Stimulated activated CD8-positive, alpha-beta memory T cell treated with anti-CD3 and anti-CD28 coated beads, Interleukin-15, amount 100 ng/mL, for 24 hours (primary cell): ENCODE measurements at regions not wholly inside any gene's neighbourhood (a gene's known extent, or its start where the extent isn't known, plus 50 kb on each side); places are given as distances from the start of the nearest gene placed in this dataset.

Experiments used
- DNase-seq: peaks from one replicate; pipeline ENCODE4 v3.0.0-alpha.2; 2020; ENCODE audit warnings: low read depth

DNA sequence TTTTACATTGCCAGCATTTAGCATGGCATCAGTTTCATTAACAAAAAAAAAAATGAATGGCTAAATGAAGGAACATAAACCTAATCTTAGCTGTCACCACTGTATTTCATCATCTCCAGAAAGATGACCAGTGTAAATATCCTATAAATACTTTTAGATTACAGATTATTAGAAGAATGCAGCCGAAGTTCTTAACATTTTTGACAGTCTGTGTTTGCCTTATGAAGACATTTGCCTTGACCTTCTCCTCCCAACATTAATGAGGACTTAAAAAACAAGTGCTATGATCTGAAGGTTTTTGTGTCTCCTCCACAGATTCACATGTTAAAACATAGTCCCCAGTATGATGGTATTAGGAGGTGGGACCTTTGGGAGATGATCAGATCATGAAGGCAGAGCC lies 253.0 kb downstream of the SNAPC1 start:
- DNase-seq, result no peak

DNA sequence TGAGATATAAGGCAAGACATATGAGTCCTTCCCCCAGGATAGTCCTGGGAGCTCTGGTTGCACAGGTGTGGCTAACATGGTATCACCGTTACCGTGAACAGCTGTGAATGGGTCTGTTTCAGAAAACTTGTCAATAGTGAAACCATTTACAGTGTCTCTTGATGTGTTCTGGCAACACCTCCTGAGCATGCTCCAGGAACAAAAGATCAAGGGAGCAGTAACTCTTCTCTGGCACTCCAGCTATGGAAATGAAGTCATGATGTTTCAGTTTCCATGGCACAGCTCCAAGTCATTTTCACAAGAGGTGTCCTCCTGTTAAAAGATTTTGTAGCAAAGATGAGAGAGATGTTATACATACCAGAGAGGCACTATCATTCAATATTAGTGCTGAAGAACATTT lies 253.7 kb downstream of the SNAPC1 start:
- no peak for DNase-seq

DNA sequence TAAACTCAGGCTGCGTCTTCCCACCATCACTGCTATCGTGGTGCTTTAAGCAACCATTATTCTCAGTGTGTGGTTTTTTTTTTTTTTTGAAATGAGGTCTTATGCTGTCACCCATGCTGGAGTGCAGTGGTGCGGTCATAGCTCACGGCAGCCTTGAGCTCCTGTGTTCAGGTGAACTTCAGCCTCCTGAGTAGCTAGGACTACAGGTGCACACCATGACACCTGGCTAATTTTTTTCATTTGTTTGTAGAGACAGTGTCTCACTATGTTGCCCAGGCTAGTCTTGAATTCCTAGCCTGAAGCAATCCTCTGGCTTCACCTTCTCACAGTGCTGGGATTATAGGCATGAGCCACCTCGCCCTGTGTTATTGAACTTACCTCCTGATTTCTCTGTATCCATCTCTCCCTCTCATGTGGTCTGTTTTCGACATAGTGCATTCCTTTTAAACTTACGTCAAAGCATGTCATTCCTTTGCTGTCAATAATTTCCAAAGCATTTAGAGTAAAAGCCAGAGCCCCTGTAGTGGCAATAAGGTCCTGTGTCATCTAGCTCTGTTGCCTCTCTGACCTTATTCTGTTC lies 255.5 kb downstream of the SNAPC1 start:
- DNase-seq, result no peak

DNA sequence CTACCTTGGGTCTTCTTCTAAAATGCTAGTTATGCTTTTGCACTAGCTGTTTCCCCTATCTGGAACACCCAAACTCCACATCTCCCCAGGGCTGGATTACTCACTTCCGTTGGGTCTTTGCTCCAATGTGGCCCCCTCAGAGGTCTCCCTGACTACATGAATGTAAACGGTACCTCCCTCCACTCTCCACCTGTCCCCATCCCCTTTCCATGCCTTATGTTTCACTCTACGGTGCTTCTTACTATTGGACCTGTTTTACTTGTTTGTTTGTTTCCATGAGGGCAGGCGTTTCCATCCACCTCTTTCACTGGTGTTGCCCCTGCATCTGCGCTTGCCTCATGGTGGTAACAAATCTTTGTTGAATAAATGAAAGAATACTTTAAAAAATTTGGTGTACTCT lies 256.4 kb downstream of the SNAPC1 start:
- DNase-seq, result no peak

DNA sequence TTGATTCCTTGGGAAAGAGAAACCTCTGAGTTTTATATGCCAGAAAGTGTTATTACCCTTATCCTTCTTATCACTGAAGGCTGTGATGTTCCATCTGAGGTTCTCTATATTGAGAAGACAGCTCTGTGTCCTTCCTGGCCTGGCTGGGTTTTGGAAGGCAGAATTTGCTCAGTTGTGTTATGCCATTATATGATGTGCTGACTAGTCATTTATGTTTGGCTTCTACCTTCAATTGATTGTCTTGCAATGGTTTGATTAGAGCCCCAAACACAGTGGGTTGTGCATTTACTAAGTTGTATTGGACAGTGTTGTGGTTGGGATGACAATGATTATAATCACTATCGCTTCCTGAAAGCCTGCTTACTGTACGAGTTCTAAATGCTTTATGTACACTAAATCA lies 265.7 kb downstream of the SNAPC1 start:
- DNase-seq, result no peak

DNA sequence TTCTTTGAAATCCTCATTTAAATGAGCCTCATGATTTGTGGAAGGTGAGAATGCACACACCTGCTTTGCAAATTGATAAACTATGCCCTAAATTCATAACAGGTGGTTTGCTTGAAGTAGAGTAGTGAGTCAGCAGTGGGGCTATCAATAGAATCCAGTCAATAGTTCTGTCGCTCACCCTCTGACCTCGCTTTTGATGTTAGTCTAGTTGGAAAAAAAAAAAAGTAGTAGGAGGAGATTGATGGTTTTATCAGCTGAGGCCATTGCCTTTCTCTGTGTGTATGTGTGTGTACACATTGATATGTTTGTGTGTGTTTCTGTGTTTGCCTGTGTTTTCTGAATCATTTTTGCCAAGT lies 267.3 kb downstream of the SNAPC1 start:
- DNase-seq, result no peak

DNA sequence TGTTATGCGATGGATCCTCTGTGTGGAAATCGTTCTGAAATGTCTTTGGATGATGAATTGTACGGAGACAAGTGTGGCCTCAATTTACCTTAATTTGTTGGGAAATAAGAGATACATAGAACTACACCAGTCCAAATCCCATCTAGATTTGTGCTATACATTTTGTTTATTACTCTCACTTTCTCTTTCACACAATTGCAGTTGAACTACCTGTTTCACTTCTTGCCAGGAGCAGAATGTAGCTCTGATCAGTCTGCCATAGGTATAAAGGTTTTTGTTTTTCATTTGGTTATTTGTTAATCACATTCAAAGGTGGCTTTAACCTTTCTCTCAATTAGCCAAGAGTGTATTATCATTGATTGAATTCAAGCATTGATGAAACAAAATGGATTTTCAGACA lies 268.2 kb downstream of the SNAPC1 start:
- no peak for DNase-seq

DNA sequence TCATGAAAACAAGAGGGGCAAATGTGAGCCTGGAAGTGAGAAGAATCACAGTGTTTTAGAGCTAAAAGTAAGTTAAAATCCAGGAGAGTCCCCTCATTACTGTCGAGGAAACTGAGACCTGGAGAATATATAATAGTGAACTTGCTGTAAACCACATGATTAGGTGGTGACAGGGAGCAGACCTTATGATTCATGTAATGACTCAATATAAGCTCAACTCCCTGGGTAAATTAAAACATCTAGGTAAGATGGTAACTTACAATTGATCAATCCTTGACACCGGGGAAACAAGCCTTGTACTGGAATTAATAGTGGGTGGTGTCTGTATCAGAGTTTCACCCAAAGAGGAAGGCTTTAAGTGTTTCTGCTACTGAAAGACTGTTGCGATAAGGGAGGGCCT lies 269.3 kb downstream of the SNAPC1 start:
- DNase-seq, result no peak

DNA sequence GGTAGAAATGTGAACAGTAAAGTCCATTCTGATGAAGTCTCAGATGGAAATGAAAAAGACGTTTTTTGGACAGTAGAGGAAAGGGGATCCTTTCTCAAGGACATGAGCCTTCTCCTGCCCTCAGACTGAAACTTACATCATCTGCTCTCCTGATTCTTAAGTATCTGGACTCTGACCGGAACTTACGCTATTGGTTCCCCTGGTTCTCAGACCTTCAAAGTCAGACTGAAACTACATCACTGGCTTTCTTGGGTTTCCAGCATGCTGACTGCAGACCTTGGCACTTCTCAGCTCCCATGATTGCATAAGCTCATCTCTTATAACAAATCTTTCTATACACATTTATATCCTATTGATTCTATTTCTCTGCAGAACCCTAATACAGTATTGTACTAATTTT lies 291.0 kb downstream of the SNAPC1 start:
- DNase-seq, result no peak

DNA sequence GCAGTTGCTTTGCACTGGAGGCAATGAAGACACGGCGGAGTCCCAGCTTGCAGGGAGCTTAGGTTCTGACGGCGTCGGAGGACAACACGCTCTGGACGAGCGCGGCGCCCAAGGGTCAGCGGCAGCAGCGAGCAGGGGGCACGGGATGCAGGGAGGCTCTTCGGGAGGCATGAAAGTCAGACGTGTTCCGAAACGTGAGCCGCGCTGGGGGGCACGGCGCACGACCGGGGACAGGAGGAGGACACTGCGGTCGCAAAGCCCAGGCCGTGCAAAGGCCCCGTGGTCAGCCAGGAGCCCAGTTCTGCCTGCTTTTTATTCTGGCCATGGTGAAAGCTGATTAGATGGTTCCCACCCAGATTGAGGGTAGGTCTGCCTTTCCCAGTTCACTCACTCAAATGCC lies 294.6 kb downstream of the SNAPC1 start:
- DNase-seq, result no peak

DNA sequence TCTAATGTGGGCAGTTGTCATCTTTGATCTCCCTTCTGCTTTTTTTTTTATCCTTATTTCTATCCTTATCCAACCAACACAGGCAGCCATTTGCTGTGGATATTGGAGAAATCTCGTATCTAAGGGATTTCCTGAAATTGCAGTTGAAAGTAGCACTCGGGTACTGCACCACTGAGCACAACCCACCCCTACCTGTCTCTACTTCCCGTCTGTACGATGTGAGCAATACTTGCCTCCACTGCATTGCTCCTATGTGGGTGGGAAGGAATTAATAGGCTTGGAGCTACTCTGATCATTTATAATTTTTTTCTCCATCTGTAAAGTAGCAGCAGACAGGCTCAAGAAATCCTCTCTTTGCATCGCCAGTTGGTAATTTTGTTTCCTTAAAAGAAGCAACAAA lies 300.4 kb downstream of the SNAPC1 start:
- no peak for DNase-seq

DNA sequence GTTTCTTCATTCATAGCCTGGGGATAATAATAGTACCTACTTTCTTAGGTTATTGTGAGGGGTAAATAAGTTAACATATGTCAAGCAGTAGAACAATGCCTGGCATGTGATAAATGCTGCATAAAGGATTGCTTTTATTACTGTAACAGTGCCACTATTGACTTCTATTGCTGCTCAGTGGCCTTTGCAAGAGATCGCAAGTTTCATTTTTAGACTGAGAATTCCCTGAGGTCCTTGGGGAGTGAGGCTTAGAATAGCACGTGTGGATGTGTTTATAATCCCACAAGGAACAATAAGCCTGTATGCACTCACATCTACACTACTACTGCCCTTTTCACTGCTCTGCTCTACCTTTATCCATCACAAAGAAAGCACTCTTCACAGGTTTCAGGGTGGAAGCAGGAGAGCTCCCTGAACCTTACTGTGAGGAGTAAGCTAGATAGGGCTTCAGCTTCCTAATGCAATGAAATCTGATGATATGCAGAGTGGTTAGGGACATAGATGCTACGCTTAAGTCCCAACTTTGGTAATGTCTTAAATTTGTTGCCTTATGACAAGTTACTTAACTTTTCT lies 302.6 kb downstream of the SNAPC1 start:
- no peak for DNase-seq

DNA sequence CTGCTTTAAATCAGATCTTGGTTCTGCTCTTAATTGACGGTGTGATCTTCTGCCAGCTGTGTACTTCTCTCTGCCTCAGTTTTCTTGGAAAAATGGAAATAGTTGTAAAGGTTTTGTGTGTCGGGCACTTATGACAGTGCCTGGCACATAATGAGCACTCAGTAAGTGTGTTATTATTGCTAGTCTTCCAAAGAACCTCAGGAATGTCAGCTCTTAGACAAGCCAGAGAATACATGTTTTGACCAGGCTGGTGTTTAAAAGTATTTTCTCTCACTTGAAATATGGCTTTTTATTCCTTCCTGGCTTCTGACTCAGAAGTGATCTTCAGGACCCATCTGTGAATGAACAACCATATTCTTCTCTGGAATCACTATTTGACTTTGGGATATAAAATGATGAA lies 304.1 kb downstream of the SNAPC1 start:
- DNase-seq, result no peak

DNA sequence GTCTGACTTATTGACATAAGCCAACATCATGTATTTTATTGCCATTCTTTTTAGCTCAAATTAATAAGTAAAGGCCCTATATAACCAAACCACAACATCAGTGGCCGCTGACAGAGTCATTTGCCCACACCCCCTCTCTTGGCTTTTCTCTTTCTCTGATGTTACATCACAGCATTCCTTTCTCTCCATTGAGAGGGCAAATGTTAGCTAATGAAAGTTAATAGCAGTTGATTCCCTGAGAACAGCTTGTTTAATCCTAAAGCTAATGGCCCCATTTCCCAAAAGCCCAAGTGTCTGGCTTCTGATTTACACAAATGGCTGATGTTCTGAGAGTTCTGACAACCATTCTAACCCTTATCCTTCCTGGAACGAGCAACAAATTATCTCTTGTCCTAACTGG lies 308.8 kb downstream of the SNAPC1 start:
- DNase-seq, result no peak

DNA sequence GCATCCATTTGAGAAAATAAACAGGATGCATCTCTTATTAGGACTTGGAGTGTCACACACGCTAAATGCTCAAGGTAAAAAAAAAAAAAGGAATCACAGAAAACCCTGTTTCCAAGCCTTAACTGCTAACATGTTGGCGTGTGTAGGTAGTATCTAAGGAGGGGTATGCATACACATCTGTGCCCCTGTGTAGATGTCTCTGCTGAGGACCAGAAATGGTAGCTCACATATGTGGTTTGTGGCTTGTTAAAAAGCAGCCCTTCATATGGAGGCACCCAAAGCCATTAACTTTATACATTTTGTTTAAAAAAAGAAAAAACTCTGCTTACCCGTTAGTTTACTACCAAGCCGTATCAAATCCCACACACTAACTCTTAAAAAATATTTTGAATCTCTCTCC lies 314.1 kb downstream of the SNAPC1 start:
- DNase-seq, result no peak

DNA sequence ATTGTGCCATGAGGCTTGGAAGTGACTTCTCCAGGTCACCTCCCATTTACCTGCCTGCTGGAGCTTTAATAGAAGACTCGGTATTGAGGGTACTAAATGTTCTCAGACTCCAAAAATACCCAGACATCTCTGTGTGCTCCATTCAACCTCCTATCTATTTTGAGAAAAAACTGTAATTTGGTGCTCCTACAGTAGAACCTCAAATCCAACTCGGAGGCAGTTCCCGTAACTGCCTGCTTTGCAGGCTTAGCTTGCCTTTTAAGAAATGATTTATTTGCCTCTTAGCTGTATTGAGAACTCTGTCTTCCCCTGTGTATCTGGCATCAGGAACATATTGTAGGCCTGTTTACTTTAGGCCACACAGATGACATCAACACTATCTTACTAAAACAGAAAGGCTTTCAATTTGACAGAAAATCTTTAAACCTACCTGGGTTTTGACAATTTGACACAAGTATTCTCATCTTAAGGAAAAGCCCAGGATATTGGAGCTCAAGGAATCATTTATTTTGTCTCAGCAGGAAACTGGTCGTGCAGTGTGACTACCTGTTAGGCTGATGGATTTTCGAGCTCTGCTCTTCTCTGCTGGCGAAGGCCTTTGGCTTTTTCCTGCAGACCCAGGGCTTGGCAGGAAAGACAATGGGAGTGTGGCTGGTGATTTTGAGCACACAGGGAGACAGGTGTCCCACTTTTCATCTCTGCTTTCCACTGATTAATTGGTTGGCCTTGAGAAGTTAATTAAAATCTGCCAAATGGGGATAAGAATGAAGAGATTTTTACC lies 314.8 kb downstream of the SNAPC1 start:
- no peak for DNase-seq

DNA sequence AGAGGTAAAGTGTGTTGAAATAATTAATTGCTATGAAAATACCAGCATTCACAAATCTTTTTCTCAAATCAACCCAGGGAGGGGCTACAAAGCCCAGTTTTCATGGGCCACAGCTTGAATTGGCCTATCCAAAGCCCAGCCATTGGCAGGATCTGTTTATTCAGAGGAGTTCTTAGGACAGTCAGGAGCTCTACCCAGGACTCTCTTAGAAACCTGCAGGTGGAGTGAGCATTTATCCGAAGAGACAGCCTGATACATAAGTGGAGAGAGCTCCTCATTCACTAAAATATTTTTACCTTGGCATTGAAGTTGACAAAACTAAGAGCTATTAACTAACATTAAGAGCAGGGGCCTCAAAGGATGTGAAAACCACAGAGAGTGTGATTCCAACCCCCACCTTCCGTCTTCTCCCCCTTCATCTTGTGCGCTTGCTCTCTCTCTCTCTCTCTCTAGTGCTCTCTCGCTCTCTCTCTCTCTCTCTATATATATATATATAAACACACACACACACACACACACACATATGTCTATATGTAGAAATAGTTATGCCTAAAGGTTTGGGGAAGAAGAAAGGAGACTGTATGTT lies 315.5 kb downstream of the SNAPC1 start:
- DNase-seq, result no peak

DNA sequence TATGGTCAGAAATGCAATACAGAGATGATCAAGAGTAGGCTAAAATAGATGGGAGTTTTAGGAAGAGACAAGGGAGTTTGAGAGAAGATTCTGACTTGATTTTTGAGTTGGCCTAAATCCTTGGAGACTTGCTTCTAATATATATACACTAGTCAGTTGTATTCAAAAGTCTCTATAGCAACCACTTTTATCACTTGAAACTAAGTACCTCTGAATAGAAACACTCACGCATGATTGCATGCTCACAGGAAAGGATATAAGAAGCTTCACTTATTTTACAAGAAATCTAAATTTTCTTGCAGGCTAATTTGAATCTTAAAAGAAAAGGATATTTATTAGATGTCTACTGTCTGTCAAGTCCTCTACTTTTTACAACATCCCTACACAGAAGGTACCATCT lies 316.8 kb downstream of the SNAPC1 start:
- DNase-seq, result no peak

DNA sequence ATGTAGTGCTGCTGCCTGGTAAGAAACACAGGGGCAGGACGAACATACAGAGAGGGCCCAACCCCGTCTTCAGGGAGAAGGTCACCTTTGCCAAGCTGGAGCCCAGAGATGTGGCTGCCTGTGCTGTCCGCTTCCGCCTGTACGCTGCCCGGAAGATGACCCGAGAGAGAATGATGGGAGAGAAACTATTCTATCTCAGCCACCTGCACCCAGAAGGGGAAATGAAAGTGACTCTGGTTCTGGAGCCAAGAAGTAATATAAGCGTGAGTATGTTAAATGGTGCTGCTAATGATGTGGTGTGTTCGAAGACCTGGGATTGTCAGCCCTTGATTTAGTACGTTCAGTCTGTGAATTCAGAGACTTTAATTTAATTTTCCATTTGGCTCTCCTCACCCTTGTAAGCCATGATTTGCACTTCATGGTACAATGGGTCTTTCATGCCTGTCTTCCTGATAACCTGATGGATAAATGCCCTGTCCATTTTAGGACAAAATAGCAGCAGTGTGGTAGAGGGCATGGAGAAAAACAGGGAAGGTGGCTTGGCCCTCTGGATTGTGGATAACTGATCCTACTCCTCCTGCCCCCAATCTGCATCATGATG lies 318.9 kb downstream of the SNAPC1 start:
- no peak for DNase-seq

DNA sequence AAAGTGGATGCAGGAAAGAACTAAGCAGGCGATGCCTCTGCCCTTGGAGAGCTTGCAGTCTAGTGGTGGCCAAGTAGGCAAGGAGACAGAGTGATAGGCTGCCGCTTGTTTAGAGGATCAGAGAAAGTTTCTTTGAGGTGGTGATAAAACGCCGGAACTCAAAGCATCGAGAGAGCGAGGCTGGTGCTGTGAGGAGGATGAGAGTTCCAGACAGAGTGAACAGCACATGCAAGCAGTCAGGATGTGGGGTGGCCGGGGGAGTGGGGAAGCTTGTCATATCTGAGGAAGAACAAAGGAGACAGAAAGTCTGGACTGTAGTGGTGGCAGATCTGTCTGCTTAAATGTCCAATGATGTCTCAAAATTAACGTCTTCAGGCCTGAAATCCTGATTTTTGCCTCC lies 319.7 kb downstream of the SNAPC1 start:
- no peak for DNase-seq

DNA sequence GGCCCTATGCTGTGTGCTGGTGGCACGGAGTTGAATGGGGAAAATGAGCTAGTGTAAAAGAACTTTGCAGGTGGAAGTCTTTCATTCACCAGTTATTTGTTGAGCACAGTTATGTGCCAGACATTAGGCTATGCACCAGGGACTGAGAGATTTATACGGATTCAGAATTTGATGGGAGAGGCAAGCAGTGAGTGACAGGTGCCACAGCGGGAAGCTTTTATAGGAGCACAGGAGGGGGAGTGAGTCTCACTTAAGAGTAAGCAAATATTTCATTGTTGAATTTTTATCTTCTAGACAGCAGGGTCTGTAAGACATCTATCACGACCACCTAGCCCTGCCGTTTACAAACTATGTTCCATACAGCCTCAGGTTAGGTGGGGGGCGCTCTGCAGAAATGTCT lies 320.6 kb downstream of the SNAPC1 start:
- DNase-seq, result no peak

DNA sequence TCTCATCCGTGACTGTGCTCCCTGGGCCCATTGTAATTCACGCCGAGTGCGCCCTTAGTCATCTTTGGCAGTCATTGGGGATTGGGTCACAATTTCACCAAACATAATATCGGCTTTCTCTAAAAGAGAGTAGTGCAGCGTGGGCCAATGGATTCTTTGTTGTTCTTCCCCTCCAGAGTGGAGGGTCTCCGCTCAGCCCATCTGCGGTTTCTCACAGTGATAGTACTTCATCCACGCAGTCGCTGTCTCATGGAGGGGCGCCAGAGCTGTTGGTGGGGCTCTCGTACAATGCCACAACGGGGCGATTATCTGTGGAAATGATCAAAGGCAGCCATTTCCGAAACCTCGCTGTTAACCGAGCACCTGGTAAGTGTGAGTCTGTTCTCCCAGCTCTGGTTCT lies 321.8 kb downstream of the SNAPC1 start:
- DNase-seq, result no peak

DNA sequence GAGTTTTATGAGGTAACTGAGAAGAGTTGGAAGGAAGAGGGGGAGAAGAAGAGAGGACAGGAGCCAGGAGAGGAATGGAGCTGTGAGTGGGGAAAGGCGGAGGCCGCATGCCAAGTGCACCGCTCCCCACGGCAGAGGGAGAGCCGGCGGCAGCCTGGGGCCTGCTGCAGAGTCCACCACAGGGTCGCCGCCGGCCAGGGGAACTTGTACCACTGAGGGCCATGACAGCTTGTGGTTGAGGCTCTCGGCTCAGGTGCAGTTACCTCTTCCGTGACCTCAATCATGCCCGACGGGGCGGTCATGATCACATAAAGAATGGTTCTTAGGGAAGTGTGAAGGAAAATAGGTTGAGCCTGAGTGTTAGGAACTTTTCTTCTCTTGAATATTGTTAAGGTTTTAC lies 325.0 kb downstream of the SNAPC1 start:
- no peak for DNase-seq
